GM19455 (cell line): ENCODE measurements at regions not wholly inside any gene's neighbourhood (a gene's known extent, or its start where the extent isn't known, plus 50 kb on each side); places are given as distances from the start of the nearest gene placed in this dataset.

Source experiments
- ATAC-seq: cut with Tn5 transposase; IDR thresholded peaks from one replicate; pipeline ENCODE4 v1.9.1; 2021; ENCODE audit not compliant: unreplicated experiment

GRCh38 chr5:143761663-143762062 is 50.3 kb upstream of the HMHB1 start:
- ATAC-seq: no peak

- no peak for ATAC-seq
Measured at GRCh38 chr5:143760755-143761154, 51.2 kb upstream of the HMHB1 start.

GRCh38 chr5:143760131-143760505 is 51.8 kb upstream of the HMHB1 start:
- peak; percentile 44 for ATAC-seq

- peak; percentile 8 for ATAC-seq
Measured at GRCh38 chr5:143759396-143760130, 52.4 kb upstream of the HMHB1 start.

GRCh38 chr5:143758750-143759149 is 53.2 kb upstream of the HMHB1 start:
- ATAC-seq: peak; percentile 54

- no peak for ATAC-seq
Measured at GRCh38 chr5:143758015-143758414, 53.9 kb upstream of the HMHB1 start.

GRCh38 chr5:143757116-143757515 is 54.8 kb upstream of the HMHB1 start:
- ATAC-seq: no peak

- no peak for ATAC-seq
Measured at GRCh38 chr5:143755966-143756365, 56.0 kb upstream of the HMHB1 start.

GRCh38 chr5:143752165-143752850 is 59.7 kb upstream of the HMHB1 start:
- ATAC-seq: no peak

- no peak for ATAC-seq
Measured at GRCh38 chr5:143751342-143751741, 60.6 kb upstream of the HMHB1 start.

- ATAC-seq: no peak
Measured at GRCh38 chr5:143749581-143750205, 62.3 kb upstream of the HMHB1 start.

- ATAC-seq: no peak
Measured at GRCh38 chr5:143748516-143748915, 63.4 kb upstream of the HMHB1 start.

GRCh38 chr5:143742951-143743350 is 69.0 kb upstream of the HMHB1 start:
- no peak for ATAC-seq

GRCh38 chr5:143741421-143741820 is 70.5 kb upstream of the HMHB1 start:
- no peak for ATAC-seq

GRCh38 chr5:143740956-143741355 is 71.0 kb upstream of the HMHB1 start:
- ATAC-seq: no peak

- no peak for ATAC-seq
Measured at GRCh38 chr5:143739746-143740145, 72.2 kb upstream of the HMHB1 start.

GRCh38 chr5:143738417-143739401 is 73.3 kb upstream of the HMHB1 start:
- no peak for ATAC-seq

GRCh38 chr5:143737062-143737461 is 74.9 kb upstream of the HMHB1 start:
- no peak for ATAC-seq

GRCh38 chr5:143734456-143734780 is 77.5 kb upstream of the HMHB1 start:
- ATAC-seq: no peak

- ATAC-seq: no peak
Measured at GRCh38 chr5:143733665-143734455, 78.1 kb upstream of the HMHB1 start.
